Activated effector memory CD4-positive, alpha-beta T cell treated with anti-CD3 and anti-CD28 coated beads, Interleukin-2, amount 50 U/mL, for 16 hours (primary cell): ENCODE measurements at regions not wholly inside any gene's neighbourhood (a gene's known extent, or its start where the extent isn't known, plus 50 kb on each side); places are given as distances from the start of the nearest gene placed in this dataset.

ENCODE experiments used
- DNase-seq: peaks from one replicate; pipeline ENCODE4 v3.0.0-alpha.2; 2020

DNA sequence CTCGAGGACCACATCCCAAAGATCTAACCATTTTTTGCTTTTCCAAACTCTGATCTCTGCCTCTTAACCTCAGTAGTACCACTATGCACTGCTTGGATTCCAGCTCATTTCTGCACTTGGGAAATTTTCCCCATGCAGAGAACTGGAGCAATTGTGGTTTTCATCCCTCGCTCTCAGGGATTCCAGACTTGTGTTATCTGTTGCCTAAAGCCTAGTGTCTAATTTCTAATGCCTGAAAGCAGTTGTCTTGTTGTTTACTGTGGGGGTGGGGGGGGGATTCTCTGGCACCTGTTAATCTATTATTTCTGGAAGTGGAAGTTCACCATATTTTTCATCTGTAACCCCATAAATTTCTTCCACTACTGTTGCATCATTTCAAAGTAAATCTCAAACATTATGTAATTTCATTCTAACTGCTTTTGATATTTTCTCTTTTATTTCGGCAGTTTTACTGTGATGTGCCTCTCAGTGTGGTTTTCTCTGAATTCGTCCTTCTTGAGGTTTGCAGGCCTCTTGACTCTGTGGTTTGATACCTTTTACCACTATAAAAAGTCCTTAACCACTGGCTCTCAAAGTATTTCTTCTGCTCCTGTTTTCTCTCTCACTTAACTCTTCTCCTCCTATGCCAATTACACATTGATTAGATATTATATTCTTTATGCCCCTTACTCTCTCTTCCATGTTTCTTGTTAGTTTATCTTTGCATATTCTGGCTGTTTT, 205.6 kb upstream of the EOLA2 start:
- no peak for DNase-seq

- DNase-seq, result no peak
Measured at GRCh38 chrX:150146271-150146896, 208.1 kb upstream of the EOLA2 start.

DNA sequence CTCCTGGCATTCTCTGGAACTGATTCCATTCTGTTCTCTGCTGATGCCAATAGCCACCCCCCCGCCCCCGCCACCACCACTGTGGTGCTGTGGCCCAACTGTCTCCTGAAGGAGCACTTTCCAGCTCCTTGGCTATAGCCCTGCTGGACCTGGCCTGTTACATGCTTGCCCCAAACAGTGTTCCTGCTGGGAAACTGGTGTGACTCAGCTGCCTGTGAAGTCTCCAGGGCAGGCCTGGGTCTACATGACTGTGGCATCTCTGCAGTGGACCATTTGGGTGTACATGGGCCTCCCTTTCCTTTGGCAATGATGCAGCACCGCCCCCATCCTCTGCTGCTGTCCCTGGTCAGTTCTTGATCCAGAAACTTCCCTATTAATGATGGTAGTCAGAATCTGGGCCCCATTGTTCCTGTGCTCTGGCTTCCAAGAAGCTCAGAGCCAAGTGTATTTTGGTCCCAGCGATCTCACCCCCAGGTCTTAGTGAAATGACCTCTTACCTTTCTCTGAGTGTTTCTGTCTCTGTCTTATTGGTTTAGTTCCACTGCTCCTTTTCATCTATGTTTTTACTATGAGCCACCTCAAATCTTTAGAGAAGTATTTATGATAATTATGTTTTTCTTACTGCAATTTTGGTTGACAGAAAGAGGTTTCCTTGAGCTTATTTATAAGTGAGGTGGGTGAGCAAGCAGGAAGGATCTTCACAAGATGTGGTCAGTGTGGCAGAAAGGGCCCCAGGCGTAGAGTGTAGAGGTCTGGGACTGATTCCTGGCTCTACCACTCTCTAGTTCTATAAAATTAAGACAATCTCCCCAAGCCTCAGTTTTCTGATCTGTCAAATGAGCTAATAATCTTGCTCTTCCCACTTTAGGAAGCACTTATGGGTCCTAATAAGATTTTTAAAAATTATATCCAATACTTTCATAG, 210.7 kb upstream of the EOLA2 start:
- DNase-seq, result no peak

DNA sequence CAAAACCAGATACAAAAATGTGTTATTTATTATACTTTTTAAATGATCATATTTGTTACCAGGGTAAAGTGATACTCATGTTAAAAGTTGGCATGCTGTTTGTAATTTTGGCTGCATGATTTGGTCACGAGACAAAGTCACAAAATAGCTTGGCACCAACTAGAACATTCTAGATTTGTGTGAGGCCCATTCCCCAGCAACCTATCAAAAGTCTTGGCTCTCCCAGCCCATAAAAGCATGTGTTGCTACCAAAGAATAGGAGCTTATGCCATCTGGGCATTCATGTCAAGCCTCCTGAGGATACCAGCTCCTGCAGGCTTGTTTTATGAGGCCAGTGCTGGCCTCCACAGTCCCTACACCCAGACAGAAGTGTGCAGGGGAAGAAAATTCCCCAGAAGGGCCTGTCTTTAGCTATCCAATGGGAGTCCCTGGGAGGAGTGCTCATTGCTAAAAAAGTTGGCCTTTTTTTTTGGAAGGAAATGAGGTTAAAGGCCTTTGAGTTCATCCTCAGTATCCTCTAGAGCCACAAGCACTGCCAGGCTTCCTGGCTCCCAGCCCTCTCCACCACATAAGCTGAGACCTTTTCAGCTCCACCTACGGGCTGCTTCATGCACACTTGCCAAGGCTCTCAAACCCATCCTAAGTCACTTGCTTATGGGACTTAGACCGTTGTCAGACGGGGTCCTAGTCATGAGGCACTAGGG, 211.9 kb upstream of the EOLA2 start:
- no peak for DNase-seq

GRCh38 chrX:150150780-150151125, 212.4 kb upstream of the MAMLD1 start:
- DNase-seq, result no peak

DNA sequence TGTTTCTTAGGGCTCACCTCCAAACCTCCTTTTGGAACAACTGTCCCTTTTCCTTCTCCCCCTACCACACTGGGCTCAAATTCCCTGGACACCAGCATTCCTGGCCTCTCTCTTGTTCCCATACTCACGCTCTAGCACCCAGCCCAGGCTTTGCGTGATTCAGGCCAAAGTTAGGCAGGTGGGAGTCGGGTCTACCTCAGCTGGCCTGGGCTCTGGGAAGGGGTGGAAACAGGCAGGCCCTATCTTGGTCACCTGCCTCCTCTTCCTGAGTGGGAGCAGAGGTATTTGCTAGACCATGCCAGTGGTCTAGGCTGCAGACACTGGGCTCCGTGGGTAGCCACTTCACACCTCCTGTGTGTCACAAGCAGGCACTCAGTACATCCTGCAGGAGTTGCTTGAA, 211.1 kb upstream of the MAMLD1 start:
- DNase-seq, result no peak

DNA sequence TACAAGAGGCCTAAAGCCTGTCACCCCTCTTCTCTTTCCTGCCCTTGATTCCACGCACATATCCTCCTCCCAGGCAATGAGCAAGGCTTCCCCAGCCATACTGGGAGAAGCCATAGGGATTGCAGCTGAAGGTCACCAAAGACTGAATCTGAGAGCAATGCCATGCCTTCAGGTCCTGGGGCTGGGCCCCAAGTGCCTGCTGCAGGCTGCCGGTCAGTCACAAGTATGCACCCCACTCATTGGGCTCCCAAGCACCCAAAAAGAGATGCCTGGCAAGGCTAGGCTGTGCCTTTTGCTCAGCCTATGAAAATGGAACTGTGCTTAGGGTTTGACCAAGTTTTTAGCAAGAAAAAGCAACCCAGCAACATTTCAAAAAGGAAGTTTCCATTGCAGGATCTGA, 210.6 kb upstream of the MAMLD1 start:
- DNase-seq, result no peak

GRCh38 chrX:150155436-150156035, 207.6 kb upstream of the MAMLD1 start:
- no peak for DNase-seq

DNA sequence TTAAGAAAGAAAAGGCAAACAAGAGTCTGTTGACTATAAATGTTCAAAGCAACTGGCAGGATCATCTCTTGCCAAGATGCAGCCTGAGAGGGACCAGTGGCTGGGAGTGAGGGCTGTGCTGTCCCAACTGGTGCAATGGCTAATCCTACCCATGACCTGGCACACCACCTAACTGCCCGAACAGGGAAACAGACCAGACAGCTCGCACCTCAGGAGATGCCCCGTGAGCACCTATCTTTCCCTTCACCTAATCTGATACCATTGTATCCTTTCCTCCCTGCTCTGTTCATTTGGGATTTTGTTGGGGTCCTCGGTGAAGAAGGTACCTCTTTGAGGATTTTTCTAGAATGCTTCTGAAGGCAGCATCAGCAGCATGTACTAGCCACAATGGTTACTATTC, 206.5 kb upstream of the MAMLD1 start:
- DNase-seq, result no peak

GRCh38 chrX:150157291-150157690, 205.8 kb upstream of the MAMLD1 start:
- DNase-seq, result no peak

- DNase-seq, result no peak
Measured at GRCh38 chrX:150158554-150159332, 204.4 kb upstream of the MAMLD1 start.

GRCh38 chrX:150159537-150159936, 203.6 kb upstream of the MAMLD1 start:
- DNase-seq, result no peak

DNA sequence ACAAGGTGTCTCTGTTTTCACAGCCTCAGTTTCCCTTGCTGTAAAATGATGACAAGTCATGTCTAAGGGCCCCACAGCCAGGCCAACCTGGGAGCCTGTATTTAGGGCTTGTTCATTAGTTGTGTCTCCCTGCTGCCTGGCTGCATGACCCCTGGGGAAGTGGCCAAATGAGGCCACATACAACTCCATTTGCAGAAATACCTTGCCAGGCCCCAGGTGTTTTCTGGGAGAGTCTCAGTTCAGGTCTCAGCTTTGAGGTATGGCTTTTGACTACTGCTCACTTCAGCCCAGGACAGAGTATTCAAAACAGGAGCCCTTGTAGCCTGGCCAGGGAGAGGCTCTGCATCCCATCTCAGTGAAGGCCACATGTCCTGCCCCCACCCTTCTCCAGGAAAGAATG, 202.5 kb upstream of the MAMLD1 start:
- no peak for DNase-seq

DNA sequence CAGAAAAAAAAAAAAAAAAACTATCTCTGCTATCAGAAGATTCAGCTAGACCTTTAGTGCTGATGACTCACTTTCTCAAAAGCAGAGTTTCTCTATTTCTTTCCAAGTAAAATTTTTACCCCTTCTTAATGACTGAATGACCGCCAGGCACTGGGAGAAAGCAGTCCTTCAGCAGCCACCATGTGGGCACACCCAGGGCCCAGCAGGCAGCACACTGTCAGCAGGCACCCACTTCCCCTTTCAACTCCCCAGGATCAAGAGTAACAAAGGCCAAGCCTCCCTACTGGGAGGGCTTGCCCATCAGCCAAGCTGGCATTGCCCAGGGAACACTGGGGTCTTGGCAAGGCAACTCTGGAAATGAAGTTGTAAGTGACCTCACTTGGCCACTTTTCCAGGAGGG, 201.9 kb upstream of the MAMLD1 start:
- no peak for DNase-seq

DNA sequence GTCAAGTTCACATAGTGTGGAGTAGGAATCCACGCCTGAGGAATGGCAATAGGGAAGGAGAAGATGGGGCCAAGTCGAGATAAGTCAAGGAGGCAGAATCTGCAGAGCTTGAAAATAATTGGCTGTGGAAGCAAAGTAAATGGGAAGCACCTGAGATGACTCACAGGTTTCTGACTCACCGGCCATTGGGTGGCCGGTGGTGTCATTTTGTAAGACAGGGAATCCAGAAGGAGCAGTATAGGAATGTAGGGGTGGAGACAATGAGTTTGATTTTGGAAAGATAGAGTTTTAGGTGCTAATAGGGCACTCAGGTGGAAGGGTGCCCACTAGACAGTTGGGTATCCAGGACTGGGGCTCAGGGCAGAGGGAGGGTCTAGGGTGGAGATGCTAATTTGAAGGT, 201.0 kb upstream of the MAMLD1 start:
- DNase-seq, result no peak

DNA sequence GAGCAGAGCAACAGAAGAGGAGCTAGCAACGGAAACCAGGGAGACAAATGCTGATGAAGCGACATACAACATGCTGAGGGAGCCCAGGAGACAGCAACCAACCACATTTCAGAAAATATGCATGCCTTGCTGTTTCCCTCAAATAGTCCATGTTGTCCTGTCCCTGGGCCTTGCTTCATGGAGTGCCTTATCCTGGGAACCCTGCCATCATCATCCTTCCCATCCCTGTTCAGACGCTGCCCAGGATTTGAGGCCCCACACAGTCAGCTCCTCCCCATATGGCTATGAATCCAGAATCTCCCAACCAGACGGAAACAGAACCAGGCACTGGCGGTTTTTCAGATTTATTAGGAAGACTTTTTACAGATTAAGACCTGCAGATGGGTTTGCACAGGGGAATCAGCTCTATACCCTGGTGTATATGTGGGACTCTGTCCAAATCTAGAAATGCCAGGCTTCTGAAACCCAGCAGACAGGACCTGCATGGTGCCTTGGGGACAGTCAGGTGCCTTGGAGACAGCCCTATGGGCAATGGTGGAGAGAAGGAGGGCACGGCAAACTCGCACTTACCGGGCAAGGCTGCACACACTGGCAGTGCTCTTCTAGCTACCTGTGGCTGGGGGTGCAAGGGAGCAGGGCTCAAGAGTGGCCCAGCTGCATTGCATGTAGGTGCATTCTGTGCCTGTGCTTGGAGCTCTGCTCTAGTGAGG, 199.7 kb upstream of the MAMLD1 start:
- DNase-seq, result no peak

DNA sequence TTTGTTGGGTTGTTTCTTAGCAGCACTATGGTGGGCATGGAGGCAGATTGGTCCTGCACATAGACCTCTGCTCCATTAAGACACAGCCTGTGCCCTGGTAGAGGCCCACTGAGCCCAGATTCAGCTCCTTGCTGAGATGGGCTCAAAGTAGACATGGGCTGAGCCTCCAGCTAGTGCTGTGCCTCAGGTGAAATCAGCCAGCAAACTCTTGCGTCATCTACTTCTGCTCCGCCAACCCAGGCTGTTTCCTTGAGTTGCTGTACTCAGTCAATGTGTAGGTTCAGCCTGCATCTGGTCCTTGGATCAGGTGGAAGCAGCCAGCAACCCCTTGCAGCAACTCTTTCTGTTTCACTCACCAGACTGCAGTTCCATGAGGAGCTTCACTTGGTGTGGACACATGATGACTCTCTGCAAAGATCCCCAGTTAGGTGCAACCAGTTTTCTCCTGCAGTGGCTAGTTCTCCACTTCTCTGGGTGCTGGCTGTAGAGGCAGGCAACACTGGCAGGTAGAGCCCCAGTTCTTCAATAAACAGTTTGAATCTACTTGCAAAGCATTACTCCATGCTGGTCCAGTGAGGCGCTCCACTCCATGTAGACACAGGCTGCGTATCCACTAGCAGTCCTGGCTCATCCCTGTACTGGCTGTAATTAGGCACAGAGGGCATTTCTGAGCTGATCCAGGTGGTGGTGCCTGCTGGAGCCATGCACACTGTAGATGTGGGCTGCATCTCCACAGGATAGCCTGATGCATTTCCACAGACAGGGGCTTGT, 199.0 kb upstream of the MAMLD1 start:
- no peak for DNase-seq

DNA sequence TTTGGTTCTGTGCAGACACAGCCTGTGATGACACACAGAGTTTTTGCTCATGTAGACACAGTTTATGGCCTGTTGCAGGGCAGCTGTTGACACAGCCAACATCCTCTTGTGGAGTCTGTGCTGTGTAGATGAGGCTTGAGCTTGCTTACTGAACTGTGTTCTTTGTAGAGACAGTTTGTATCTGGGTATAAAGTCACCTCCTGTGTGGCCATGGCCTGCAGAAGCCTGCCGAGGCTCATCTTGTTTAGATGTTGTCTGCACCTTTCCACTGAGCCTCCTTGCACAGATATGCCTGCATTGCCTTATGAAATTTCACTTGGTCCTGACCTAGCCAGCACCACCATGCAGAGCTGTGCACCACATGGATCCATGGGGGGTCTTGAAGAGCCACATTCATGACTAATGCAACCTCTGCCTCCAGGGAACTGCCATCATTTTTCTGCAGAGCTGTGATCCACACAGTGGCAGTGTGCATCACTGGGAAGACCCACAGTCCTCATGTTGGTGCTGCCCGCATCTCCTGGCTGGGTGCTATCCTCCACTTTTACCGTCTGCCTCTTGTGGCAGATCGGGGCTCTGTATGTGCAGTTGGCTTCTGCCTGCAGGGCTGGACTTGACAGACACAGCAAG, 198.0 kb upstream of the MAMLD1 start:
- no peak for DNase-seq

GRCh38 chrX:150165776-150166610, 197.1 kb upstream of the MAMLD1 start:
- DNase-seq, result no peak
